ENCODE measurements at regions not wholly inside any gene's neighbourhood (a gene's known extent, or its start where the extent isn't known, plus 50 kb on each side); places are given as distances from the start of the nearest gene placed in this dataset.

- Histone ChIP-seq H3K79me1 (ENCODE audit: insufficient read depth, low read depth, low read length, poor library complexity, severe bottlenecking) (no peaks in the 10 kb centered on the region), H3K4me1 (ENCODE audit: insufficient read depth, low read length) (no peaks in the 10 kb centered on the region), H2BK120ac (ENCODE audit: low read depth, low read length, poor library complexity, severe bottlenecking) (no peak overlapping the region), H3K23me2 (ENCODE audit: insufficient read length, low read depth, low read length, poor library complexity, severe bottlenecking) (no peaks in the 10 kb centered on the region), H2BK20ac (ENCODE audit: low read depth, low read length, poor library complexity, severe bottlenecking) (no peak overlapping the region), H4K20me1 (ENCODE audit: control insufficient read depth, insufficient read depth, insufficient read length) (no peaks in the 10 kb centered on the region), H3K56ac (ENCODE audit: insufficient read length, low read depth, low read length) (no peak overlapping the region), H3K18ac (ENCODE audit: insufficient read length, low read depth, low read length) (no peak overlapping the region), H4K5ac (ENCODE audit: insufficient read length, low read depth, low read length) (no peak overlapping the region), H3K9ac (ENCODE audit: extremely low read depth, insufficient read length, low read length) (no peak overlapping the region), H3K4me2 (ENCODE audit: insufficient read depth, insufficient read length, low read length) (no peak overlapping the region), H4K91ac (ENCODE audit: insufficient read length, low read depth, low read length) (no peak overlapping the region), H2BK12ac (ENCODE audit: insufficient read length, low read depth, low read length) (no peak overlapping the region), H2AK5ac (ENCODE audit: insufficient read length, low read length) (no peak overlapping the region), H3K27ac (ENCODE audit: insufficient read length, low read depth, low read length) (no peak overlapping the region), H3K9me3 (ENCODE audit: control insufficient read depth, low read depth, low read length) (no peaks in the 10 kb centered on the region), H2BK15ac (ENCODE audit: low read depth, low read length) (no peak overlapping the region), H3K14ac (ENCODE audit: insufficient read depth, low read length) (no peak overlapping the region), H2AFZ (ENCODE audit: low read length) (no peak overlapping the region), H2BK5ac (ENCODE audit: insufficient read length, low read length) (no peak overlapping the region), H3K79me2 (ENCODE audit: insufficient read depth, low read length) (no peaks in the 10 kb centered on the region), H3K27me3 (ENCODE audit: insufficient read depth, low read length) (no peaks in the 10 kb centered on the region), H3T11ph (ENCODE audit: low read length) (no peak overlapping the region), H3K4ac (ENCODE audit: low read depth, low read length) (no peak overlapping the region), H4K8ac (replicated peaks; ENCODE audit: insufficient read length, low read depth, low read length) (no peak overlapping the region), H3K23ac (ENCODE audit: insufficient read length, low read depth, low read length) (no peak overlapping the region)
- Mint-ChIP-seq H3K4me3 (no peak overlapping the region), H3K36me3 (ENCODE audit: insufficient read depth in 1 of 3, low read depth in 3 of 3) (no peaks in the 10 kb centered on the region), H3K27ac (no peak overlapping the region), H3K27me3 (ENCODE audit: low read depth) (no peaks in the 10 kb centered on the region; the same call in 1 of the 2 replicates), H3K9me3 (peaks cover 0 to 3% of the 10 kb centered on the region in 2 experiments; a peak in 2 of 5 replicates), H3K4me1 (peaks cover 4 to 5% of the 10 kb centered on the region in 2 experiments)
- DNase-seq: no peak
- no peak for TF ChIP-seq CTCF (conservative IDR thresholded peaks at IDR 0.05)
- WGBS (ENCODE audit: extremely low coverage, insufficient read length, low lambda C conversion rate): no CpG with 5 or more reads among the region's 3 CpGs
Measured at GRCh38 chr11:57938351-57938750, 85.3 kb upstream of the OR9Q1 start.

All from H9 (cell line).